ENCODE measurements at regions not wholly inside any gene's neighbourhood (a gene's known extent, or its start where the extent isn't known, plus 50 kb on each side); places are given as distances from the start of the nearest gene placed in this dataset.

DNA sequence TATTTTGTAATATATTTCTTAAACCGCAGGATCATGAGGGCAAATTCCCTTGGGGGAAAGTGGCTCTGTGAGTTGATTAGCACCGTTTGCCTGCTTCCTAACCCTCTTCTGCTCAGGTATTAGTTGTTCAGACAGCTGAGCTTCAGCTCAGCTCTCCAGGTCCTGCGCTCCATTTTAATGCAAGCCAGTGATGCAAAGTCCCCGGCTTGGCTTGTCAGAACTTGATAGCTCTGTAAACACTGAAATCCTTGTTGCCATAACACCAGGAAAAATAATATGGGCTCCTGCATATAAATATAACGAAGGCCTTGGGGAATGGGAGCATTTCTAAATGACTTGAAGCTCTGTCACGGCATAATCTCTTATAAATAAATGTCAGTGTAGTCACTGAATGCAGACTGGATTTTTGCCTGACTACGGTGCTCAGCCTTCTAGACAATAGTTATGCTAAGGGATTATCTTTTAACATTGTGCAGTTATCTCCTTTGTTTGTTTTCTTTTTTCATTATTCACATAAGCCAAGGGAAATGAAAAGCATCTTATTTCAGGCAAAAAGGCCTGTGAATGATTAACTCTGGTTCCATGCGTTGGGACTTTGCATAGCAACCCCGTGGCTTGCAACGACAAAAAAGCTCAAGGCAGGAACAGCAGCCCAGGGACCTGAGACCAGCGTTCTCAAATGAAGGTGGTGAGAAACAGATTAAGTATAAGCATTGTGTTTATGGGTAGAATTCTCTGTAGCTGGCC is 253.2 kb downstream of the SPRY1 start:
- Histone ChIP-seq H3K4me1 (peaks cover 29% of the 10 kb centered on the region), H3K9me3 (no peaks in the 10 kb centered on the region), H3K36me3 (ENCODE audit: insufficient read depth in 1 of 2, low read depth in 1 of 2) (no peaks in the 10 kb centered on the region), H3K27ac (peak overlapping the region; percentile 79), H3K4me3 (peak overlapping the region; percentile 35), H3K27me3 (ENCODE audit: insufficient read depth in 3 of 3, low read length in 2 of 3) (no peaks in the 10 kb centered on the region)
- intact Hi-C loops (cut with DNase I): loop anchor here (5.0 to 10.0 kb wide), 6 partner anchors 55 to 545 kb away; partner anchors contain the start of gene SPRY1 (in 2 of the 2)
- peak; percentile 77 to 91 (median 84) for ATAC-seq
- TF ChIP-seq, protein P1, sequence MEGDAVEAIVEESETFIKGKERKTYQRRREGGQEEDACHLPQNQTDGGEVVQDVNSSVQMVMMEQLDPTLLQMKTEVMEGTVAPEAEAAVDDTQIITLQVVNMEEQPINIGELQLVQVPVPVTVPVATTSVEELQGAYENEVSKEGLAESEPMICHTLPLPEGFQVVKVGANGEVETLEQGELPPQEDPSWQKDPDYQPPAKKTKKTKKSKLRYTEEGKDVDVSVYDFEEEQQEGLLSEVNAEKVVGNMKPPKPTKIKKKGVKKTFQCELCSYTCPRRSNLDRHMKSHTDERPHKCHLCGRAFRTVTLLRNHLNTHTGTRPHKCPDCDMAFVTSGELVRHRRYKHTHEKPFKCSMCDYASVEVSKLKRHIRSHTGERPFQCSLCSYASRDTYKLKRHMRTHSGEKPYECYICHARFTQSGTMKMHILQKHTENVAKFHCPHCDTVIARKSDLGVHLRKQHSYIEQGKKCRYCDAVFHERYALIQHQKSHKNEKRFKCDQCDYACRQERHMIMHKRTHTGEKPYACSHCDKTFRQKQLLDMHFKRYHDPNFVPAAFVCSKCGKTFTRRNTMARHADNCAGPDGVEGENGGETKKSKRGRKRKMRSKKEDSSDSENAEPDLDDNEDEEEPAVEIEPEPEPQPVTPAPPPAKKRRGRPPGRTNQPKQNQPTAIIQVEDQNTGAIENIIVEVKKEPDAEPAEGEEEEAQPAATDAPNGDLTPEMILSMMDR (IDR thresholded peaks at IDR 0.05): no peak
- DNase-seq: peak; percentile 22 to 59
- 18 to 26% (median 19%) methylated on average over 11 of the region's 11 CpGs for WGBS, 3 donors

- TF ChIP-seq, protein P1 (IDR thresholded peaks at IDR 0.05): no peak
- DNase-seq: no peak
- ATAC-seq: peak in 1 of 4 donors; percentile 14
- intact Hi-C loops (cut with DNase I): loop anchor here (5.0 to 10.0 kb wide), 4 partner anchors 156 to 546 kb away; partner anchors contain the start of gene SPRY1 (in 2 of the 2)
- no peaks in the 10 kb centered on the region for H3K36me3 ChIP-seq (ENCODE audit: insufficient read depth in 1 of 2, low read depth in 1 of 2)
- peak overlapping the region; percentile 79 for H3K27ac ChIP-seq
- H3K4me3 ChIP-seq: peak overlapping the region; percentile 35
- 8 to 23% (median 13%) methylated on average over 2 of the region's 2 CpGs for WGBS, 3 donors
- H3K27me3 ChIP-seq (ENCODE audit: insufficient read depth in 3 of 3, low read length in 2 of 3): no peaks in the 10 kb centered on the region
- H3K4me1 ChIP-seq: peaks cover 29% of the 10 kb centered on the region
- H3K9me3 ChIP-seq: no peaks in the 10 kb centered on the region
Observed at GRCh38 chr4:123651066-123651465, 254.5 kb downstream of the SPRY1 start.

- WGBS, 3 donors: 23 to 35% (median 29%) methylated on average over 1 of the region's 1 CpG
- Histone ChIP-seq H3K27ac (peak overlapping the region; percentile 79), H3K4me3 (peak overlapping the region; percentile 35), H3K4me1 (peaks cover 29% of the 10 kb centered on the region), H3K27me3 (ENCODE audit: insufficient read depth in 3 of 3, low read length in 2 of 3) (no peaks in the 10 kb centered on the region), H3K9me3 (no peaks in the 10 kb centered on the region), H3K36me3 (ENCODE audit: insufficient read depth in 1 of 2, low read depth in 1 of 2) (no peaks in the 10 kb centered on the region)
- intact Hi-C loops (cut with DNase I): loop anchor here (5.0 to 10.0 kb wide), 4 partner anchors 157 to 547 kb away; partner anchors contain the start of gene SPRY1 (in 2 of the 2)
- TF ChIP-seq, protein P1 (IDR thresholded peaks at IDR 0.05): no peak
- ATAC-seq (no peak), DNase-seq (no peak)
Observed at GRCh38 chr4:123651536-123652180, 255.1 kb downstream of the SPRY1 start.

GRCh38 chr4:123652476-123652875 is 255.9 kb downstream of the SPRY1 start:
- TF ChIP-seq, protein P1 (IDR thresholded peaks at IDR 0.05): no peak
- ATAC-seq (no peak), DNase-seq (no peak)
- Histone ChIP-seq H3K4me1 (peaks cover 29% of the 10 kb centered on the region), H3K27me3 (ENCODE audit: insufficient read depth in 3 of 3, low read length in 2 of 3) (no peaks in the 10 kb centered on the region), H3K9me3 (no peaks in the 10 kb centered on the region), H3K36me3 (ENCODE audit: insufficient read depth in 1 of 2, low read depth in 1 of 2) (no peaks in the 10 kb centered on the region), H3K27ac (peak overlapping the region; percentile 79), H3K4me3 (no peak overlapping the region)
- intact Hi-C loops (cut with DNase I): loop anchor here (5.0 to 10.0 kb wide), 4 partner anchors 158 to 548 kb away; partner anchors contain the start of gene SPRY1 (in 2 of the 2)
- 16 to 43% (median 28%) methylated on average over 1 of the region's 1 CpG for WGBS, 3 donors

All from psoas muscle (tissue), 7 donors.